HCT116 (cell line): ENCODE measurements at regions not wholly inside any gene's neighbourhood (a gene's known extent, or its start where the extent isn't known, plus 50 kb on each side); places are given as distances from the start of the nearest gene placed in this dataset.

ENCODE experiments used
- ATAC-seq: fragments of 200-7000 bp; cut with Tn5 transposase; 2 replicates; pipeline ENCODE4 v1.9.1; 2020; ENCODE audit warnings: mild to moderate bottlenecking, moderate library complexity
- BruUV-seq: library from RNA; stranded (reverse); fragments of 400-500 nt; replicated peaks from 2 replicates; lab custom pipeline; 2021; lab: Mats Ljungman, UMichigan
- CTCF ChIA-PET: fragments of 300-600 bp; sonication (Branson Sonifier 250); formaldehyde crosslinking; loops from one replicate; lab custom pipeline; 2021; ENCODE audit warnings: antibody characterized with exemption; lab: Charles Lee
- POLR2A ChIA-PET: fragments of 300-600, 350-600 bp; sonication (Branson Sonifier 250); formaldehyde crosslinking; loops from one replicate; lab custom pipeline; 2021; ENCODE audit warnings: antibody characterized with exemption; lab: Charles Lee
- RAD21 ChIA-PET, 2 experiments: fragments of 300-600 bp; sonication (Branson Sonifier 250); formaldehyde crosslinking; loops; one replicate each; lab custom pipeline; 2023; ENCODE audit warnings: low total read pairs in 2 of 2; ENCODE audit not compliant: uncharacterized antibody in 2 of 2, unreplicated experiment in 2 of 2, low non-redundant PET in 1 of 2; lab: Charles Lee
- DNase-seq: peaks from one replicate; pipeline ENCODE4 v3.0.0-alpha.2; 2010; ENCODE audit warnings: low read depth, low spot score
- H2AFZ ChIP-seq: fragments of 200-600 bp; shearing (Covaris generic), sonication (generic); 2 replicates; pipeline ENCODE4 v1.6.1; 2017; ENCODE audit warnings: low read depth, mixed run types, mixed read lengths, antibody characterized with exemption, low read length; ENCODE audit not compliant: poor library complexity, severe bottlenecking
- H3K27ac ChIP-seq: 2 replicates; pipeline ENCODE4 v1.5.1; 2012; ENCODE audit warnings: low read depth, low read length
- H3K27me3 ChIP-seq: fragments of 200-600 bp; sonication (generic); 2 replicates; pipeline ENCODE4 v1.6.1; 2016; ENCODE audit warnings: mixed run types, low read length, mixed read lengths; ENCODE audit not compliant: insufficient read depth
- H3K36me3 ChIP-seq, 2 experiments: fragments of 200-500 bp in 1 of 2; fragments of 200-600 bp in 1 of 2; sonication (Bioruptor generic) in 1 of 2; sonication (generic) in 1 of 2; 2 replicates each; pipeline versions ENCODE4 v1.5.1 to v1.6.1; 2014 to 2016; ENCODE audit warnings: low read length in 2 of 2, inconsistent platforms in 1 of 2, mixed read lengths in 1 of 2, mixed run types in 1 of 2; ENCODE audit not compliant: insufficient read depth in 2 of 2, control insufficient read depth in 1 of 2
- H3K4me1 ChIP-seq, 2 experiments: fragments of 200-600 bp in 1 of 2; sonication (generic) in 1 of 2; 2 replicates each; pipeline versions ENCODE4 v1.5.1 to v1.6.1; 2012 to 2017; ENCODE audit warnings: low read length in 2 of 2, inconsistent platforms in 1 of 2, mild to moderate bottlenecking in 1 of 2, mixed read lengths in 1 of 2, mixed run types in 1 of 2, moderate library complexity in 1 of 2; ENCODE audit not compliant: insufficient read depth in 2 of 2, control insufficient read depth in 1 of 2
- H3K4me2 ChIP-seq: fragments of 200-600 bp; sonication (generic); 2 replicates; pipeline ENCODE4 v1.6.1; 2017; ENCODE audit warnings: mixed run types, low read length, mixed read lengths
- H3K4me3 ChIP-seq, 2 experiments: fragments of 200-600 bp in 1 of 2; sonication (generic) in 1 of 2; replicated peaks in 1 of 2; 2 replicates each; pipeline ENCODE4 v1.5.1; 2011 to 2016; ENCODE audit warnings: low read length in 2 of 2, control low read depth in 1 of 2, low read depth in 1 of 2, mild to moderate bottlenecking in 1 of 2, mixed read lengths in 1 of 2, mixed run types in 1 of 2
- H3K79me2 ChIP-seq: fragments of 200-600 bp; sonication (generic); 2 replicates; pipeline ENCODE4 v1.6.1; 2017; ENCODE audit warnings: mild to moderate bottlenecking, mixed run types, low read length, moderate library complexity, mixed read lengths; ENCODE audit not compliant: insufficient read depth
- H3K9ac ChIP-seq: fragments of 200-600 bp; sonication (generic); 2 replicates; pipeline ENCODE4 v1.6.1; 2016; ENCODE audit warnings: low read length, mixed read lengths
- H3K9me2 ChIP-seq: fragments of 200-600 bp; sonication (generic), shearing (Covaris generic); 2 replicates; pipeline ENCODE4 v1.6.1; 2017; ENCODE audit warnings: mixed run types, mild to moderate bottlenecking, moderate library complexity; ENCODE audit not compliant: insufficient read depth
- H3K9me3 ChIP-seq, 2 experiments: fragments of 200-500 bp in 1 of 2; fragments of 200-600 bp in 1 of 2; sonication (Bioruptor generic) in 1 of 2; sonication (generic) in 1 of 2; 2 replicates each; pipeline ENCODE4 v1.6.1; 2014 to 2017; ENCODE audit warnings: low read length in 2 of 2, mixed read lengths in 2 of 2, inconsistent platforms in 1 of 2, low read depth in 1 of 2, mild to moderate bottlenecking in 1 of 2, mixed run types in 1 of 2, moderate library complexity in 1 of 2; ENCODE audit not compliant: control insufficient read depth in 1 of 2, insufficient read depth in 1 of 2
- H4K20me1 ChIP-seq: fragments of 200-600 bp; sonication (generic), shearing (Covaris generic); 2 replicates; pipeline ENCODE4 v1.6.1; 2017; ENCODE audit warnings: mixed run types, mild to moderate bottlenecking, moderate library complexity; ENCODE audit not compliant: insufficient read depth
- CBX3 ChIP-seq: IDR thresholded peaks from 2 replicates; pipeline ENCODE4 v1.6.1; 2012; ENCODE audit warnings: low read depth
- CEBPB ChIP-seq: IDR thresholded peaks from 2 replicates; pipeline ENCODE4 v1.6.1; 2012; ENCODE audit warnings: low read depth
- EGR1 ChIP-seq: IDR thresholded peaks from 2 replicates; pipeline ENCODE4 v1.6.1; 2012; ENCODE audit warnings: low read depth
- EZH2 ChIP-seq: fragments of 200-600 bp; sonication (generic); IDR thresholded peaks from 2 replicates; pipeline ENCODE4 v1.6.1; 2017; ENCODE audit warnings: antibody characterized with exemption, mixed run types
- EZH2phosphoT487 ChIP-seq: fragments of 200-600 bp; IDR thresholded peaks from 2 replicates; pipeline ENCODE4 v1.6.1; 2018; ENCODE audit warnings: antibody characterized with exemption, borderline replicate concordance
- POLR2A ChIP-seq: IDR thresholded peaks from 2 replicates; pipeline ENCODE4 v1.7.0; 2011; ENCODE audit warnings: borderline replicate concordance; ENCODE audit not compliant: insufficient read depth, insufficient read length; ENCODE audit errors: extremely low read depth
- POLR2AphosphoS5 ChIP-seq: IDR thresholded peaks from 2 replicates; pipeline ENCODE4 v1.6.1; 2011; ENCODE audit warnings: mild to moderate bottlenecking, low read depth, low read length, moderate library complexity
- SIN3A ChIP-seq: IDR thresholded peaks from 2 replicates; pipeline ENCODE4 v1.6.1; 2012; ENCODE audit warnings: low read depth
- ZFX ChIP-seq: fragments of 450-650 bp; IDR thresholded peaks from 2 replicates; pipeline ENCODE4 v1.6.1; 2017
- ZNF274 ChIP-seq: fragments of 200-500 bp; sonication (Bioruptor generic); IDR thresholded peaks from 2 replicates; pipeline ENCODE4 v1.6.1; 2014; ENCODE audit warnings: mild to moderate bottlenecking, low read depth, low read length, inconsistent platforms
- intact Hi-C: fragments of 100-400 bp; cut with micrococcal nuclease; formaldehyde crosslinking; loops from 2 replicates; pipeline ENCODE4 v1.10.0; 2022
- TF ChIP-seq, protein P1 (sequence below), 3 experiments: fragments of 200-600 bp in 1 of 3; sonication (generic) in 1 of 3; IDR thresholded peaks in 2 of 3; conservative IDR thresholded peaks in 1 of 3; 2 replicates each; pipeline ENCODE4 v1.5.1; 2012 to 2017; ENCODE audit warnings: low read depth in 2 of 3, low read length in 2 of 3, antibody characterized with exemption in 1 of 3, borderline replicate concordance in 1 of 3, control low read depth in 1 of 3, mild to moderate bottlenecking in 1 of 3, mixed read lengths in 1 of 3, mixed run types in 1 of 3, moderate library complexity in 1 of 3; ENCODE audit not compliant: insufficient read depth in 1 of 3
- TF ChIP-seq, protein P2 (sequence below): IDR thresholded peaks from 2 replicates; pipeline ENCODE4 v1.6.1; 2012

DNA sequence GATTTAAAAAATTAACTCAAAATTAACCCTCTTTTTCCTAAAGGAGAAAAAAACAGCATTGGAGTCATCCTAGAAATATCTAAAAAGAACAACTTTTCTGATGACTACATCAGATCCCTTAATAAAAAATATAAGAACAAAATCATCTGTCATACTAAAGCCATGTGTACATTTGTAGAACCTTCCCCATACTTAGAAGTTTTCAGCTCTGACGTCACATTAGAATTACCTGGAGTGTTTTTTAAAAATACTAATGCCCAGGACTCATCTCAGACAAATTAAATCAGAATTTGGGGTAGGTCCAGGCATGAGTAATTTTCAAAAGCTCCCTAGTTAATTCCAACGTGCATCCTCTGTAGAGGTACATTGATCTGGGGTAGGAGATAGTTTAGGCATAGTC is 598.0 kb downstream of the DSC3 start:
- no peak for TF ChIP-seq CBX3
- no peak for TF ChIP-seq POLR2AphosphoS5
- TF ChIP-seq ZFX, result no peak
- TF ChIP-seq, protein P1, sequence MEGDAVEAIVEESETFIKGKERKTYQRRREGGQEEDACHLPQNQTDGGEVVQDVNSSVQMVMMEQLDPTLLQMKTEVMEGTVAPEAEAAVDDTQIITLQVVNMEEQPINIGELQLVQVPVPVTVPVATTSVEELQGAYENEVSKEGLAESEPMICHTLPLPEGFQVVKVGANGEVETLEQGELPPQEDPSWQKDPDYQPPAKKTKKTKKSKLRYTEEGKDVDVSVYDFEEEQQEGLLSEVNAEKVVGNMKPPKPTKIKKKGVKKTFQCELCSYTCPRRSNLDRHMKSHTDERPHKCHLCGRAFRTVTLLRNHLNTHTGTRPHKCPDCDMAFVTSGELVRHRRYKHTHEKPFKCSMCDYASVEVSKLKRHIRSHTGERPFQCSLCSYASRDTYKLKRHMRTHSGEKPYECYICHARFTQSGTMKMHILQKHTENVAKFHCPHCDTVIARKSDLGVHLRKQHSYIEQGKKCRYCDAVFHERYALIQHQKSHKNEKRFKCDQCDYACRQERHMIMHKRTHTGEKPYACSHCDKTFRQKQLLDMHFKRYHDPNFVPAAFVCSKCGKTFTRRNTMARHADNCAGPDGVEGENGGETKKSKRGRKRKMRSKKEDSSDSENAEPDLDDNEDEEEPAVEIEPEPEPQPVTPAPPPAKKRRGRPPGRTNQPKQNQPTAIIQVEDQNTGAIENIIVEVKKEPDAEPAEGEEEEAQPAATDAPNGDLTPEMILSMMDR (IDR thresholded peaks at IDR 0.05 in 2 of 3, conservative IDR thresholded peaks at IDR 0.05 in 1 of 3; ENCODE audit: borderline replicate concordance in 1 of 3, insufficient read depth in 1 of 3, low read depth in 2 of 3, low read length in 2 of 3), result no peak
- no peak for TF ChIP-seq POLR2A
- TF ChIP-seq EZH2phosphoT487, result no peak
- TF ChIP-seq, protein P2, sequence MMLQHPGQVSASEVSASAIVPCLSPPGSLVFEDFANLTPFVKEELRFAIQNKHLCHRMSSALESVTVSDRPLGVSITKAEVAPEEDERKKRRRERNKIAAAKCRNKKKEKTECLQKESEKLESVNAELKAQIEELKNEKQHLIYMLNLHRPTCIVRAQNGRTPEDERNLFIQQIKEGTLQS, result no peak
- TF ChIP-seq EGR1, result no peak
- TF ChIP-seq EZH2, result no peak
- TF ChIP-seq CEBPB, result no peak
- no peak for TF ChIP-seq ZNF274
- TF ChIP-seq SIN3A, result no peak
- TF ChIP-seq, all 23 proteins: peak for 0
- POLR2A ChIA-PET, result no interaction called here
- H4K20me1 ChIP-seq, result no peaks in the 10 kb centered on the region
- H3K27ac ChIP-seq, result no peak overlapping the region
- no peak overlapping the region for H2AFZ ChIP-seq
- no TSS peak for BruUV-seq
- no peaks in the 10 kb centered on the region for H3K36me3 ChIP-seq
- intact Hi-C loops, result no loop called here
- DNase-seq (no peak), ATAC-seq (no peak)
- H3K79me2 ChIP-seq, result no peaks in the 10 kb centered on the region
- no peaks in the 10 kb centered on the region for H3K9me3 ChIP-seq
- no peaks in the 10 kb centered on the region for H3K9me2 ChIP-seq
- no peak overlapping the region for H3K9ac ChIP-seq
- H3K27me3 ChIP-seq, result no peaks in the 10 kb centered on the region
- no peak overlapping the region for H3K4me2 ChIP-seq
- no peaks in the 10 kb centered on the region for H3K4me1 ChIP-seq
- CTCF ChIA-PET, result no interaction called here
- H3K4me3 ChIP-seq, result no peak overlapping the region
- RAD21 ChIA-PET, result no interaction called here
